Loucy (cell line): ENCODE measurements at regions not wholly inside any gene's neighbourhood (a gene's known extent, or its start where the extent isn't known, plus 50 kb on each side); places are given as distances from the start of the nearest gene placed in this dataset.

Experiments used
- H2AFZ ChIP-seq: fragments of 200-600 bp; sonication (generic); 2 replicates; pipeline ENCODE4 v1.6.0; 2016; ENCODE audit warnings: antibody characterized with exemption, mild to moderate bottlenecking, low read length, moderate library complexity
- H3F3A ChIP-seq: fragments of 200-600 bp; 2 replicates; pipeline ENCODE4 v1.6.0; 2016; ENCODE audit warnings: antibody characterized with exemption, low read depth, mild to moderate bottlenecking
- H3K27me3 ChIP-seq: fragments of 200-600 bp; sonication (generic); 2 replicates; pipeline ENCODE4 v1.6.1; 2014; ENCODE audit warnings: low read length, mild to moderate bottlenecking; ENCODE audit not compliant: insufficient read depth, poor library complexity, severe bottlenecking
- H3K36me3 ChIP-seq: fragments of 200-600 bp; sonication (generic); 2 replicates; pipeline ENCODE4 v1.6.1; 2016; ENCODE audit warnings: low read length; ENCODE audit not compliant: insufficient read depth
- H3K4me1 ChIP-seq: fragments of 200-600 bp; sonication (generic); 2 replicates; pipeline ENCODE4 v1.5.1; 2014; ENCODE audit warnings: low read length, mild to moderate bottlenecking; ENCODE audit not compliant: insufficient read depth, poor library complexity, severe bottlenecking
- H3K4me2 ChIP-seq: fragments of 200-600 bp; sonication (generic); 2 replicates; pipeline ENCODE4 v1.6.0; 2014; ENCODE audit warnings: antibody characterized with exemption, low read length, low read depth, mild to moderate bottlenecking; ENCODE audit not compliant: poor library complexity, severe bottlenecking
- H3K4me3 ChIP-seq: fragments of 200-600 bp; sonication (generic); 2 replicates; pipeline ENCODE4 v1.5.1; 2014; ENCODE audit warnings: low read length, mild to moderate bottlenecking, mixed read lengths; ENCODE audit not compliant: poor library complexity, severe bottlenecking
- H3K79me2 ChIP-seq: fragments of 200-600 bp; sonication (generic); 2 replicates; pipeline ENCODE4 v1.6.1; 2014; ENCODE audit warnings: low read length; ENCODE audit not compliant: insufficient read depth
- H3K9ac ChIP-seq: fragments of 200-600 bp; sonication (generic); 2 replicates; pipeline ENCODE4 v1.6.0; 2014; ENCODE audit warnings: mild to moderate bottlenecking, low read depth, low read length, moderate library complexity; ENCODE audit not compliant: poor library complexity, severe bottlenecking
- H3K9me2 ChIP-seq: fragments of 200-600 bp; sonication (generic); replicated peaks from 2 replicates; pipeline ENCODE4 v1.6.1; 2016; ENCODE audit warnings: low read depth, low read length, mixed read lengths
- H3K9me3 ChIP-seq: fragments of 200-600 bp; sonication (generic); 2 replicates; pipeline ENCODE4 v1.6.1; 2014; ENCODE audit warnings: mild to moderate bottlenecking, antibody characterized with exemption, low read length, low read depth; ENCODE audit not compliant: insufficient read depth
- H4K20me1 ChIP-seq: fragments of 200-600 bp; sonication (generic); 2 replicates; pipeline ENCODE4 v1.6.0; 2014; ENCODE audit warnings: antibody characterized with exemption, low read length, mild to moderate bottlenecking; ENCODE audit not compliant: insufficient read depth, poor library complexity, severe bottlenecking
- EZH2phosphoT487 ChIP-seq: fragments of 200-600 bp; IDR thresholded peaks from 2 replicates; pipeline ENCODE4 v1.6.1; 2018; ENCODE audit warnings: antibody characterized with exemption, mild to moderate bottlenecking, moderate library complexity, borderline replicate concordance
- TF ChIP-seq, protein P1 (sequence below): fragments of 200-600 bp; sonication (generic); conservative IDR thresholded peaks from 2 replicates; pipeline ENCODE4 v1.5.1; 2014; ENCODE audit warnings: mild to moderate bottlenecking, antibody characterized with exemption, low read length

DNA sequence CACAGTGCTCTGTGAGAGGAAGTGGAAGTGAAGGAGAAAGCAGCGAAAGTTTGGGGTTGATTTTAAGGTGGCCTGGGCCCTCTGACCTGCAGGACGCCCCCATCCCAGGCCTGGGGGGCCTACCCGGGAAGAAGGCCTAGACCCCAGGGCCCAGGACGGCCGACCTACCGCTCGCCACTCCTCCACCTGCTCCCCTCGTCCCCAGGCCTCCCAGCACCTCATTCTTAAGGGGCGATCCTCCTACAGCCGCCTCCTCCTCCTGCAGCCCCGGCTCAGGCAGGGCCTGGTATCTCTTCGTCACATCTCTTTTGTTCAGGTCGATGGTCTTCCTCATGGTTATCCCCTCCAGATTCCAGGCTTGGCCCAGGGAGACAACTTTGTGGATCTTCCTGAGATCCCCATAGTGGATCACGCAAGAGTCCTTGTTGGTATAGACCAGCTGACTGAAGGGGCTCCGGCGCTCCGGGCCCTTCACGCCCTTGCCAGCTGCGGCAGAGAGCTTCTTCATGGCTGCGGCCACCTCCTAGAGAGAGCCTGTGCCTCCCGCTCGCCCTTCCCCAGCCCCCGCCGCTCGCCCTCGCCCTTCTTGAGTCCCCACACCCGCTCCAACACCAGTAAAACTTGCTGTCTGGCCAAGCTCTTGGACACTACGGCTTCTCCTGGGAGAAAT is 117.5 kb downstream of the OR13A1 start:
- Histone ChIP-seq H3K4me3 (no peak overlapping the region), H3K9me3 (no peaks in the 10 kb centered on the region), H3K9me2 (no peaks in the 10 kb centered on the region), H3K9ac (no peak overlapping the region), H3K27me3 (no peaks in the 10 kb centered on the region), H2AFZ (no peak overlapping the region), H3K36me3 (no peaks in the 10 kb centered on the region), H3K4me1 (no peaks in the 10 kb centered on the region), H3K4me2 (no peak overlapping the region), H3K79me2 (no peaks in the 10 kb centered on the region), H4K20me1 (no peaks in the 10 kb centered on the region), H3F3A (peaks cover 3% of the 10 kb centered on the region; the same call in 1 of the 2 replicates)
- TF ChIP-seq, protein P1, sequence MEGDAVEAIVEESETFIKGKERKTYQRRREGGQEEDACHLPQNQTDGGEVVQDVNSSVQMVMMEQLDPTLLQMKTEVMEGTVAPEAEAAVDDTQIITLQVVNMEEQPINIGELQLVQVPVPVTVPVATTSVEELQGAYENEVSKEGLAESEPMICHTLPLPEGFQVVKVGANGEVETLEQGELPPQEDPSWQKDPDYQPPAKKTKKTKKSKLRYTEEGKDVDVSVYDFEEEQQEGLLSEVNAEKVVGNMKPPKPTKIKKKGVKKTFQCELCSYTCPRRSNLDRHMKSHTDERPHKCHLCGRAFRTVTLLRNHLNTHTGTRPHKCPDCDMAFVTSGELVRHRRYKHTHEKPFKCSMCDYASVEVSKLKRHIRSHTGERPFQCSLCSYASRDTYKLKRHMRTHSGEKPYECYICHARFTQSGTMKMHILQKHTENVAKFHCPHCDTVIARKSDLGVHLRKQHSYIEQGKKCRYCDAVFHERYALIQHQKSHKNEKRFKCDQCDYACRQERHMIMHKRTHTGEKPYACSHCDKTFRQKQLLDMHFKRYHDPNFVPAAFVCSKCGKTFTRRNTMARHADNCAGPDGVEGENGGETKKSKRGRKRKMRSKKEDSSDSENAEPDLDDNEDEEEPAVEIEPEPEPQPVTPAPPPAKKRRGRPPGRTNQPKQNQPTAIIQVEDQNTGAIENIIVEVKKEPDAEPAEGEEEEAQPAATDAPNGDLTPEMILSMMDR = no peak
- TF ChIP-seq EZH2phosphoT487 = no peak

DNA sequence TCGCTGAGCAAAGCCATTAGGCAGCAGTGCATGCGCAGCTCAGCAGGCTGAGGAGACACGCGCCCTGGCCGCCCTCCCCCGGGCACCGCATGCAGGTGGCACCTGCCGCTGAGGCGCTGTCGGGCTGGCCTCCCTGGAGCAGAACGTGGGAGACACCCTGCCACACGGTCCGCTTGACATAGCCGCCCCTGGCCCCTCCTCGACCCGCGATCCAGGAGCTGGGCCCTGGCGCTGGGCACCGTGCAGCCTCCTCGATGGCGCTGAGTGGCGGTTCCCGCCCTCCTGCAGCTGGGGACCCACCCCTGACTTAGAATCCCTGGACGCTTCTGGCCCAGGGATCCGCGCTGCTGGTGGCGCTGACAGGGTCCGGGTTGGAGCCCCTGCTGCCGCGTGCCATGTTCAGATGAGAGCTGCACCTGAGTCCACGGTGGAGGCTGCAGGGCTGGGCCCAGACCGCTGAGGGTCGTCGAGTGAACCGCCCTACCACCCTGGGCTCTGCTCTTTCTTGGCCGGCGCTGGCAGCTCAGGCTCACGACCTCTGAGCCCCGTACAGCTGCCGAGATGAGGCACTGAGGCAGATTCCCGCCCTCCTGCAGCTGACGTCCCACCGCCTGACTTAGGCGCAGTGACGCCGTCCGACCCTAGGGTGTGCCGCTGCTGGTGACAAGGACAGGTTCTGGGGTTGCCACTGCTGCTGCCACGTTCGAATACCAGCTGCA is 116.8 kb downstream of the OR13A1 start:
- Histone ChIP-seq H3K36me3 (no peaks in the 10 kb centered on the region), H3K27me3 (no peaks in the 10 kb centered on the region), H3K4me2 (no peak overlapping the region), H3K79me2 (no peaks in the 10 kb centered on the region), H3K4me1 (no peaks in the 10 kb centered on the region), H3K9ac (no peak overlapping the region), H3K9me2 (no peaks in the 10 kb centered on the region), H4K20me1 (no peaks in the 10 kb centered on the region), H3K4me3 (no peak overlapping the region), H3K9me3 (no peaks in the 10 kb centered on the region), H2AFZ (no peak overlapping the region), H3F3A (peaks cover 3% of the 10 kb centered on the region; the same call in 1 of the 2 replicates)
- TF ChIP-seq, protein P1 = no peak
- no peak for TF ChIP-seq EZH2phosphoT487

DNA sequence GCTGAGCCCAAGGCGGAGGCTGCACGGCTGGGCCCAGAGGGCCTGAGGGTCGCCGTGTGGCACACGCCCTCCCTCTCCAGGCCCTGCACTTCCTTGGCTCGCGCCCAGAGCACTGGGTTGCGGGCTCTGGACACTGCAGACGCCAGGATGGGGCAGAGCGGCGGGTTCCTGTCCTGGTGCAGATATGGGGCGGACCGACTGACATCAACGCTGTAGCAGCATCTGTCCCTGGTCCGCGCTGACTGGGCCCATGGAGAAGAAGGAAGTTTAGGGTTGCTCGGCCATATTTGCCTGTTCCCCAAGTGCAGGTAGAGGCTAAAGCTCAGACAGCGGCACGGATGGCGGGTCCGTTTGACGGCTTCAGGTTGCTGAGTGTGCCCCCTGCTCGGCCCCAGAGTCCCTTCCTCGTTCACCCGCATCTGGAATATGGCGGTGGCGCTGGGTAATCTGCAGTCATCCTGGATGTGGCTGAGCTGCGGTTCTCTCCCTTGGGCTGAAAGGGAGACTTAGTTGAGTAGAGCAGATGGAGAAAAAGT is 116.1 kb downstream of the OR13A1 start:
- H2AFZ ChIP-seq = no peak overlapping the region
- H3K27me3 ChIP-seq = no peaks in the 10 kb centered on the region
- H3K36me3 ChIP-seq = no peaks in the 10 kb centered on the region
- H3K4me2 ChIP-seq = no peak overlapping the region
- no peak overlapping the region for H3K4me3 ChIP-seq
- H3F3A ChIP-seq = peaks cover 3% of the 10 kb centered on the region; the same call in 1 of the 2 replicates
- no peaks in the 10 kb centered on the region for H3K9me3 ChIP-seq
- no peaks in the 10 kb centered on the region for H3K9me2 ChIP-seq
- H3K4me1 ChIP-seq = no peaks in the 10 kb centered on the region
- TF ChIP-seq, protein P1 = no peak
- TF ChIP-seq EZH2phosphoT487 = no peak
- H3K9ac ChIP-seq = no peak overlapping the region
- no peaks in the 10 kb centered on the region for H3K79me2 ChIP-seq
- H4K20me1 ChIP-seq = no peaks in the 10 kb centered on the region
